B cell (primary cell): ENCODE measurements at regions not wholly inside any gene's neighbourhood (a gene's known extent, or its start where the extent isn't known, plus 50 kb on each side); places are given as distances from the start of the nearest gene placed in this dataset.

Experiments
- ATAC-seq: fragments of 200-7000 bp; cut with Tn5 transposase; one replicate; pipeline ENCODE4 v1.10.0; 2021; ENCODE audit warnings: low read depth, mild to moderate bottlenecking, moderate number of reproducible peaks, moderate library complexity
- CTCF ChIA-PET: fragments of 350-600 bp; sonication (Branson Sonifier 250); formaldehyde crosslinking; loops from one replicate; lab custom pipeline; 2021; ENCODE audit warnings: antibody characterized with exemption, inconsistent platforms; lab: Charles Lee
- POLR2A ChIA-PET: fragments of 350-600 bp; sonication (Branson Sonifier 250); formaldehyde crosslinking; loops from one replicate; lab custom pipeline; 2021; ENCODE audit warnings: antibody characterized with exemption; lab: Charles Lee
- DNase-seq: peaks from one replicate; pipeline ENCODE4 v3.0.0; 2013
- H2AFZ ChIP-seq: 2 replicates; pipeline ENCODE4 v1.6.1; 2012; ENCODE audit warnings: mild to moderate bottlenecking, low read depth, low read length; ENCODE audit not compliant: insufficient read depth, poor library complexity, severe bottlenecking
- H3K27ac ChIP-seq, 2 donors: 1 replicate in 1 of 2; 2 replicates in 1 of 2; pipeline ENCODE4 v1.5.1; 2012 to 2013; ENCODE audit warnings: low read length in 2 of 2, mild to moderate bottlenecking in 2 of 2, moderate library complexity in 1 of 2
- H3K27me3 ChIP-seq, 4 experiments: fragments of 200-600 bp in 1 of 4; sonication (generic) in 1 of 4; replicated peaks in 1 of 4; 1 replicate in 2 of 4; 2 replicates in 2 of 4; pipeline versions ENCODE4 v1.6.1 to v1.7.0; 2013 to 2016; ENCODE audit warnings: low read length in 3 of 4, mild to moderate bottlenecking in 2 of 4, mixed read lengths in 1 of 4, moderate library complexity in 1 of 4; ENCODE audit not compliant: insufficient read depth in 4 of 4, control insufficient read depth in 3 of 4; ENCODE audit errors: control extremely low read depth in 1 of 4
- H3K36me3 ChIP-seq, 2 experiments: replicated peaks in 1 of 2; 1 replicate in 1 of 2; 2 replicates in 1 of 2; pipeline versions ENCODE4 v1.6.1 to v1.7.1; 2013; ENCODE audit warnings: low read length in 1 of 2; ENCODE audit not compliant: insufficient read depth in 2 of 2, control insufficient read depth in 1 of 2; ENCODE audit errors: control extremely low read depth in 1 of 2, extremely low read depth in 1 of 2
- H3K4me1 ChIP-seq, 2 donors: fragments of 200-600 bp in 1 of 2; sonication (generic) in 1 of 2; 1 replicate in 1 of 2; 2 replicates in 1 of 2; pipeline versions ENCODE4 v1.5.1 to v1.6.1; 2013 to 2017; ENCODE audit warnings: low read length in 2 of 2; ENCODE audit not compliant: control insufficient read depth in 2 of 2, insufficient read depth in 2 of 2
- H3K4me2 ChIP-seq: replicated peaks from 2 replicates; pipeline ENCODE3; 2012; ENCODE audit warnings: mild to moderate bottlenecking, low read depth, low read length; ENCODE audit not compliant: poor library complexity, severe bottlenecking
- H3K4me3 ChIP-seq, 5 experiments: fragments of 200-600 bp in 1 of 5; sonication (generic) in 1 of 5; 1 replicate in 3 of 5; 2 replicates in 2 of 5; pipeline versions ENCODE4 v1.5.1 to v1.7.0; 2011 to 2016; ENCODE audit warnings: low read length in 4 of 5, mild to moderate bottlenecking in 4 of 5, low read depth in 2 of 5, control low read depth in 1 of 5, moderate library complexity in 1 of 5; ENCODE audit not compliant: insufficient read depth in 1 of 5; ENCODE audit errors: control extremely low read depth in 1 of 5, extremely low read depth in 1 of 5
- H3K79me2 ChIP-seq: fragments of 200-600 bp; sonication (generic); one replicate; pipeline ENCODE4 v1.6.0; 2016; ENCODE audit warnings: low read length; ENCODE audit not compliant: control insufficient read depth, insufficient read depth
- H3K9ac ChIP-seq: fragments of 200-600 bp; sonication (generic); 2 replicates; pipeline ENCODE4 v1.6.1; 2017; ENCODE audit warnings: mild to moderate bottlenecking, low read length, moderate library complexity
- H3K9me3 ChIP-seq, 3 donors: one replicate each; pipeline versions ENCODE4 v1.6.1 to v1.7.1; 2013; ENCODE audit warnings: low read length in 2 of 3; ENCODE audit not compliant: control insufficient read depth in 2 of 3, insufficient read depth in 1 of 3; ENCODE audit errors: control extremely low read depth in 1 of 3
- H4K20me1 ChIP-seq: 2 replicates; pipeline ENCODE4 v1.6.0; 2012; ENCODE audit warnings: mild to moderate bottlenecking, low read length; ENCODE audit not compliant: insufficient read depth, control insufficient read depth, poor library complexity, severe bottlenecking
- H3K27ac Mint-ChIP-seq: one replicate; pipeline ENCODE4 v1.8.0; 2021; ENCODE audit warnings: mixed read lengths
- H3K27me3 Mint-ChIP-seq: one replicate; pipeline ENCODE4 v1.8.0; 2021; ENCODE audit warnings: mixed read lengths
- H3K4me1 Mint-ChIP-seq: one replicate; pipeline ENCODE4 v1.8.0; 2021; ENCODE audit warnings: mixed read lengths
- H3K4me3 Mint-ChIP-seq: one replicate; pipeline ENCODE4 v1.8.0; 2021; ENCODE audit warnings: mixed read lengths
- H3K9me3 Mint-ChIP-seq: one replicate; pipeline ENCODE4 v1.8.0; 2022; ENCODE audit warnings: mixed read lengths; ENCODE audit not compliant: insufficient read depth
- CTCF ChIP-seq: fragments of 200-600 bp; IDR thresholded peaks from one replicate; pipeline ENCODE4 v1.8.0; 2022; ENCODE audit warnings: antibody characterized with exemption, mild to moderate bottlenecking
- EZH2 ChIP-seq: IDR thresholded peaks from 2 replicates; pipeline ENCODE4 v1.6.1; 2012; ENCODE audit warnings: borderline replicate concordance, low read depth, mild to moderate bottlenecking, moderate library complexity, low read length; ENCODE audit not compliant: insufficient read depth, poor library complexity, severe bottlenecking
- WGBS: methylation state at CpG from one replicate; pipeline ENCODE4 v1.1.5; 2013; ENCODE audit warnings: missing lambda C conversion rate; ENCODE audit not compliant: insufficient coverage; 5-methylcytosine and 5-hydroxymethylcytosine counted together
- intact Hi-C: fragments of 100-400 bp; cut with micrococcal nuclease; formaldehyde crosslinking; loops from one replicate; pipeline ENCODE4 v1.10.0; 2022

DNA sequence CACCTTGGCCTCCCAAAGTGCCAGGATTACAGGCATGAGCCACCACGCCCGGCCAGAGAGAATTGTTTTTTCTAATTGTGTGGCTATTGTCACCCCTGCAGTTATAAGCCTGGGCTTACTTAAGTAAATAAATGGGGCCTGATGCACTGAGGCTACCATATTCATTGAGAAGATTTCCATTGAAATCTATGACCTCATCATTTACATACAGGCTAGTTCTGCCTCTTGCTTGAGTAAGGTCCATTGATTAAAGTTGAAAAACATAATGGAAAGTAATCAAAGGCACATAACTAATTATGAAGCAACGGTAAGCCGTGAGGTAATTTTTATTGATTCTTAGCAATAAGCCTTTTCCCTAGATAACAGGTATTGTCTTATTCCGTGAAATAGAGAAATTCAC, 788.9 kb downstream of the ADGRL2 start:
- ChIA-PET CTCF (no interaction called here), POLR2A (no interaction called here)
- no CpG with 5 or more reads among the region's 5 CpGs for WGBS
- no peaks in the 10 kb centered on the region for H3K4me1 Mint-ChIP-seq
- TF ChIP-seq EZH2 = no peak
- TF ChIP-seq CTCF = no peak
- Histone ChIP-seq H3K9me3 (no peaks in the 10 kb centered on the region), H3K4me1 (no peaks in the 10 kb centered on the region), H4K20me1 (no peaks in the 10 kb centered on the region), H3K9ac (no peak overlapping the region), H3K79me2 (no peaks in the 10 kb centered on the region), H3K27ac (no peak overlapping the region), H3K27me3 (no peaks in the 10 kb centered on the region), H3K4me3 (no peak overlapping the region), H3K36me3 (no peaks in the 10 kb centered on the region), H2AFZ (no peak overlapping the region), H3K4me2 (no peak overlapping the region)
- intact Hi-C loops = no loop called here
- no peaks in the 10 kb centered on the region for H3K9me3 Mint-ChIP-seq
- H3K4me3 Mint-ChIP-seq = no peak overlapping the region
- no peak for ATAC-seq
- DNase-seq = no peak
- H3K27me3 Mint-ChIP-seq = no peaks in the 10 kb centered on the region
- no peak overlapping the region for H3K27ac Mint-ChIP-seq

DNA sequence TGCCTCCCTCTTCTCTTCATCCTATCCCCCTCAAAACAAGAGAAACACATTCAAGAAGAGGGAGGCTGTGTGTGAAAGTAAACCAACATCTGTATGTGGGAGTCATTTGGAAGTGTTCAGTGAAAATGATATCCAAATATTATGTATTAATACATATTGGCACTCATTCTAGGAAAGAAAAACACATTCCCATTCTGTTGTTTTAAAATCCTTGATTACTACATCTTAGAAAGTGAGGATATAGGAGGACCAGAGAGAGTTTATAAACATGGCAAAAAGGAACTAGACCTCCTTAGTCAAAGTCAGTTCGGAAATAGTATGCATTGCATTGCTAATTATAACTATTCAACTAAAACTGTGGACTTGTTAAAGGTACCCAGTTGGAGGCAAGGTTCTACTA, 786.6 kb downstream of the ADGRL2 start:
- Histone ChIP-seq H3K27me3 (no peaks in the 10 kb centered on the region), H3K79me2 (no peaks in the 10 kb centered on the region), H3K27ac (no peak overlapping the region), H3K9me3 (no peaks in the 10 kb centered on the region), H2AFZ (no peak overlapping the region), H3K4me1 (no peaks in the 10 kb centered on the region), H3K4me3 (no peak overlapping the region), H3K9ac (no peak overlapping the region), H4K20me1 (no peaks in the 10 kb centered on the region), H3K4me2 (no peak overlapping the region), H3K36me3 (no peaks in the 10 kb centered on the region)
- TF ChIP-seq CTCF (no peak), EZH2 (no peak)
- Mint-ChIP-seq H3K27ac (no peak overlapping the region), H3K27me3 (no peaks in the 10 kb centered on the region), H3K4me3 (no peak overlapping the region), H3K4me1 (no peaks in the 10 kb centered on the region), H3K9me3 (no peaks in the 10 kb centered on the region)
- ChIA-PET POLR2A (no interaction called here), CTCF (no interaction called here)
- DNase-seq (no peak), ATAC-seq (no peak)
- intact Hi-C loops = no loop called here
- no CpG with 5 or more reads among the region's 1 CpG for WGBS
